Upper lobe of left lung (tissue), 4 donors: ENCODE measurements at regions not wholly inside any gene's neighbourhood (a gene's known extent, or its start where the extent isn't known, plus 50 kb on each side); places are given as distances from the start of the nearest gene placed in this dataset.

Source experiments
- EP300 ChIP-seq, 4 donors: sonication (generic); formaldehyde crosslinking; IDR thresholded peaks; one replicate each; pipeline ENCODE4 v1.5.1; 2017; ENCODE audit warnings: antibody characterized with exemption in 4 of 4, control low read depth in 2 of 4
- POLR2A ChIP-seq, 4 donors: fragments of 450-650 bp; IDR thresholded peaks; one replicate each; pipeline ENCODE4 v1.5.1; 2016 to 2017; ENCODE audit warnings: antibody characterized with exemption in 4 of 4, mild to moderate bottlenecking in 2 of 4
- POLR2AphosphoS5 ChIP-seq, 2 donors: sonication (generic); formaldehyde crosslinking; IDR thresholded peaks; one replicate each; pipeline ENCODE4 v1.5.1; 2017; ENCODE audit warnings: antibody characterized with exemption in 2 of 2
- TF ChIP-seq, protein P1 (sequence below), 6 experiments: fragments of 450-650 bp in 4 of 6; fragments of 200-600 bp in 2 of 6; sonication (generic) in 2 of 6; IDR thresholded peaks; one replicate each; pipeline ENCODE4 v1.5.1; 2016 to 2019; ENCODE audit warnings: antibody characterized with exemption in 6 of 6

DNA sequence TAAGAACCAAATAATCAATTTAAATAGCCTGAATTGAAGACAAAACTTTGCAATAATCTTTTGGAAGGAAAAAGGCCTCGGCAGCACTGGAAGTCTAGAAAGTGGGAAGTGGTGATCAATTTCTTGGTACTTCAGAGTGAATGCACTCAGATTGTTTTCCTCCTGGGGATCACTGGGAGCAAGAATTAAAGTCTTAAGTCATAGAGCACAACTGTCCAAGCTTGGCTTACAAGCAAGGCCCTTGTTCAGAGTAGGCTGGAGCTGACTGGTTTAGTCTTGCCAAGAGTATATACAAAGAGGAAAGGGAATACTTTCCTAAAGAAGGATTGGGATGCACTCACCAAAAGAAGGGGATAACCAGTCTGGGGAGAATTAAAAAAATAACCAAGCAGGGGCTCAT lies 637.1 kb downstream of the CCSER2 start:
- TF ChIP-seq, protein P1, sequence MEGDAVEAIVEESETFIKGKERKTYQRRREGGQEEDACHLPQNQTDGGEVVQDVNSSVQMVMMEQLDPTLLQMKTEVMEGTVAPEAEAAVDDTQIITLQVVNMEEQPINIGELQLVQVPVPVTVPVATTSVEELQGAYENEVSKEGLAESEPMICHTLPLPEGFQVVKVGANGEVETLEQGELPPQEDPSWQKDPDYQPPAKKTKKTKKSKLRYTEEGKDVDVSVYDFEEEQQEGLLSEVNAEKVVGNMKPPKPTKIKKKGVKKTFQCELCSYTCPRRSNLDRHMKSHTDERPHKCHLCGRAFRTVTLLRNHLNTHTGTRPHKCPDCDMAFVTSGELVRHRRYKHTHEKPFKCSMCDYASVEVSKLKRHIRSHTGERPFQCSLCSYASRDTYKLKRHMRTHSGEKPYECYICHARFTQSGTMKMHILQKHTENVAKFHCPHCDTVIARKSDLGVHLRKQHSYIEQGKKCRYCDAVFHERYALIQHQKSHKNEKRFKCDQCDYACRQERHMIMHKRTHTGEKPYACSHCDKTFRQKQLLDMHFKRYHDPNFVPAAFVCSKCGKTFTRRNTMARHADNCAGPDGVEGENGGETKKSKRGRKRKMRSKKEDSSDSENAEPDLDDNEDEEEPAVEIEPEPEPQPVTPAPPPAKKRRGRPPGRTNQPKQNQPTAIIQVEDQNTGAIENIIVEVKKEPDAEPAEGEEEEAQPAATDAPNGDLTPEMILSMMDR (IDR thresholded peaks at IDR 0.05), result no peak
- TF ChIP-seq POLR2AphosphoS5 (IDR thresholded peaks at IDR 0.05) (no peak), POLR2A (IDR thresholded peaks at IDR 0.05) (no peak), EP300 (IDR thresholded peaks at IDR 0.05) (no peak)
